ENCODE measurements at regions not wholly inside any gene's neighbourhood (a gene's known extent, or its start where the extent isn't known, plus 50 kb on each side); places are given as distances from the start of the nearest gene placed in this dataset.

DNA sequence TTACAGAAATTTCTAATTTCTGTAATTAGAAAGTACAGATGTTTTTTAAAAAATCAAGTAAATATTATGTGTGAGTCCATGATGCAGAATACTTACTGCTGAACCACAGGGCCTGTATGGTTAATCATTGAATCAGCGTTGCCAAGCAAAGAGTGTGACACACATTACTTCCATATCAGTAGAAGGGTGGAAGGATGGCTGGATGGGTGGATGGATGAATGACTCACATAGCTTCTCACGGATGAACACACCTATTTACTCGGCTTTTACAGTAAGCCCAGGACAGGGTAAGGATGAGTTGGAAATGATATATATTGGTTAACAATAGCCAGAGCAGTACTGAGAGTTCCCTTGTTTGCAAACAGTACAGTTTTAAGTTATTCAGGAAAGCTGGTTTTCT is 495.9 kb upstream of the RBFOX1 start:
- no peak overlapping the region for H3K4me3 ChIP-seq (replicated peaks in 1 of 2; ENCODE audit: low read depth in 2 of 2, low read length in 2 of 2)
- no peak for DNase-seq (ENCODE audit: low read depth in 2 of 2)
- TF ChIP-seq, protein P1, sequence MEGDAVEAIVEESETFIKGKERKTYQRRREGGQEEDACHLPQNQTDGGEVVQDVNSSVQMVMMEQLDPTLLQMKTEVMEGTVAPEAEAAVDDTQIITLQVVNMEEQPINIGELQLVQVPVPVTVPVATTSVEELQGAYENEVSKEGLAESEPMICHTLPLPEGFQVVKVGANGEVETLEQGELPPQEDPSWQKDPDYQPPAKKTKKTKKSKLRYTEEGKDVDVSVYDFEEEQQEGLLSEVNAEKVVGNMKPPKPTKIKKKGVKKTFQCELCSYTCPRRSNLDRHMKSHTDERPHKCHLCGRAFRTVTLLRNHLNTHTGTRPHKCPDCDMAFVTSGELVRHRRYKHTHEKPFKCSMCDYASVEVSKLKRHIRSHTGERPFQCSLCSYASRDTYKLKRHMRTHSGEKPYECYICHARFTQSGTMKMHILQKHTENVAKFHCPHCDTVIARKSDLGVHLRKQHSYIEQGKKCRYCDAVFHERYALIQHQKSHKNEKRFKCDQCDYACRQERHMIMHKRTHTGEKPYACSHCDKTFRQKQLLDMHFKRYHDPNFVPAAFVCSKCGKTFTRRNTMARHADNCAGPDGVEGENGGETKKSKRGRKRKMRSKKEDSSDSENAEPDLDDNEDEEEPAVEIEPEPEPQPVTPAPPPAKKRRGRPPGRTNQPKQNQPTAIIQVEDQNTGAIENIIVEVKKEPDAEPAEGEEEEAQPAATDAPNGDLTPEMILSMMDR (IDR thresholded peaks at IDR 0.05; ENCODE audit: low read depth, low read length) = no peak

DNA sequence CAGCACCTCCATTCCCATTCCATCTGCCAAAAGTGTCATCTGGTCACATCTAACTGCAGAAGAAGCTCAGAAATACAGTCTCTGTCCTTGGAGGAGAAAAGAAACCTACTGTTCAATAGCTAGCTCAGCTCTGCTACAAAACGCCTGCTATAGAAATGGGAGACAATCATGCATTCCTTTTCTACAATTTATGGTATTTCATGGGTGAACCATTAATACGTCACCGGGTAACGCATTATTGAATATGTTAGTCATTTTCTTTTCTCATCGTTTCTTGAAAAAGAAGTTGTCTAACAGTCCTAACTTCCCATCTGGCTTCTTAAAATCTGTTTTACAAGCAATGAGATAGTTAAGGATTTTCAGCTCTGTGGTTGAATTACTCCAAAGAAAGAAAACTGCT is 496.7 kb upstream of the RBFOX1 start:
- no peak for DNase-seq (ENCODE audit: low read depth in 2 of 2)
- TF ChIP-seq, protein P1 (IDR thresholded peaks at IDR 0.05; ENCODE audit: low read depth, low read length) = no peak
- no peak overlapping the region for H3K4me3 ChIP-seq (replicated peaks in 1 of 2; ENCODE audit: low read depth in 2 of 2, low read length in 2 of 2)

DNA sequence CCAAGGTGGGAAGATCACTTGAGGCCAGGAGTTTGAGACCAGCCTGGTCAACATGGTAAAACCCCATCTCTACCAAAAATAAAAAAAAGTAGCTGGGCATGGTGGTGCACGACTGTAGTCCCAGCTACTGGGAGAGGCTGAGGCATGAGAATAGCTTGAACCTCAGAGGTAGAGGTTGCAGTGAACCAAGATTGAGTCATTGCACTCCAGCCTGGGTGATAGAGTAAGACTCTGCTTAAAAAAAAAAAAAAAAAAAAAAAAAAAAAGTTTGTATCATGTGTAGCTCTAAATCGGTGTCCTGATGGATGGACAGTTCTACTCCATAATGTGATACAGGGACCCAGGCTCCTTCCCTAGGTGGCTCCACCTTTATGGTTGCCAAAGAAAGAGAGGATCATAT is 497.1 kb upstream of the RBFOX1 start:
- TF ChIP-seq, protein P1 (IDR thresholded peaks at IDR 0.05; ENCODE audit: low read depth, low read length) = no peak
- H3K4me3 ChIP-seq (replicated peaks in 1 of 2; ENCODE audit: low read depth in 2 of 2, low read length in 2 of 2) = no peak overlapping the region
- no peak for DNase-seq (ENCODE audit: low read depth in 2 of 2)

DNA sequence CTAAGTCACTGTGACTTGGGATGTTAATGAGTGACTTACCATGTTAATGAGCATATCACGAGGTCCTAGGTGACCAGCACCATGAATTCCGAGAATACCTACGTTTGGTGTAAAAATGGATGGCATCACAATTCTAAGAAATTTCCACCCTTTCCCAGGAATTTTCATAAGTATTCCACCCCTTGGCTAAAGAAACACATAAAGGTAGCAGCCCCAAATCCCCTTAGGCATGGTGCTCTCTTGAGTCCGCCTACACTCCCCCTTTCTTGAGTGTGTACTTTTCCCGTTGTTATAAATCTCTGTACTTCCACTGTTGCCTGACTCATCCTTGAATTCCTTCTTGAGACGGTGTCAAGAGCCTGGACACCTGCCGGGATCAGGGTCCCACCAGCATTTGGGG is 504.0 kb upstream of the RBFOX1 start:
- DNase-seq (ENCODE audit: low read depth in 2 of 2) = no peak
- no peak overlapping the region for H3K4me3 ChIP-seq (replicated peaks in 1 of 2; ENCODE audit: low read depth in 2 of 2, low read length in 2 of 2)
- TF ChIP-seq, protein P1 (IDR thresholded peaks at IDR 0.05; ENCODE audit: low read depth, low read length) = no peak

DNA sequence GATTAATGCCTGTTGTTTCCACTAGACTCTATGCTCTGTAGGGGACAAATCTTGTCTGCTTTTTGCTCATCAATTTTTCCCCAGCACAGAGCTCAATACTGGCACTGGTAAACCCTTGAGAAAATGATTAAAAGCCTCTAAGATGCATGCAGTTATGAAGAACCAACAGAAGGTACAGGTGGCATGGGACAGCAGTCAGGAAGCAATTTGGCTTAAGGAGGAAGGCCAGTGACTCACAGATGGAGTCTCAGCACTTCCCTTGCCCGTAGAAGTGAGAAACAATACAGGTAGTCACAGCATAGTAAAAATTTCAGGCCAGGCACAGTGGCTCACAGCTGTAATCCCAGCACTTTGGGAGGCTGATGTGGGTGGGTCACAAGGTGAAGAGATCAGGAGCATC is 504.7 kb upstream of the RBFOX1 start:
- TF ChIP-seq, protein P1 (IDR thresholded peaks at IDR 0.05; ENCODE audit: low read depth, low read length) = no peak
- no peak for DNase-seq (ENCODE audit: low read depth in 2 of 2)
- no peak overlapping the region for H3K4me3 ChIP-seq (replicated peaks in 1 of 2; ENCODE audit: low read depth in 2 of 2, low read length in 2 of 2)

DNA sequence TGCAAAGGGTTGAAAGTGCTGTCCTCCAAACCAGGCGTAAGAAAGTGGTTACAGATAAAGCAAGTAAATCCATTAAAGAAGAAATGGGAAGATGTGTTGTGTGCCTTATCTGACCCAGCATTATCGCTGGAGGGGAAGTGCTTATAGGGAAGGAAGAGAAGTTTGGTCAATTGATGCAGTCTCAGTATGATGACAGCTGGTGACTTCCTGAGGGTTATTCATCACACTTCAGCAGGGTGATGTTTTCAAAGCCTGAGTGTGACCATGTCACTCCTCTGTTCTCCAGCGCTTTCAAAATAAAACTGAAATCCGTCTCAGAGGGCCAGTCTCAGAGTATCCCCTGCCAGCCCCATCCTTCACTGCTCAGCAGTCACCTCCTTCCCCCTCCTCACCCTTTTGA is 505.4 kb upstream of the RBFOX1 start:
- DNase-seq (ENCODE audit: low read depth in 2 of 2) = no peak
- TF ChIP-seq, protein P1 (IDR thresholded peaks at IDR 0.05; ENCODE audit: low read depth, low read length) = no peak
- no peak overlapping the region for H3K4me3 ChIP-seq (replicated peaks in 1 of 2; ENCODE audit: low read depth in 2 of 2, low read length in 2 of 2)

DNA sequence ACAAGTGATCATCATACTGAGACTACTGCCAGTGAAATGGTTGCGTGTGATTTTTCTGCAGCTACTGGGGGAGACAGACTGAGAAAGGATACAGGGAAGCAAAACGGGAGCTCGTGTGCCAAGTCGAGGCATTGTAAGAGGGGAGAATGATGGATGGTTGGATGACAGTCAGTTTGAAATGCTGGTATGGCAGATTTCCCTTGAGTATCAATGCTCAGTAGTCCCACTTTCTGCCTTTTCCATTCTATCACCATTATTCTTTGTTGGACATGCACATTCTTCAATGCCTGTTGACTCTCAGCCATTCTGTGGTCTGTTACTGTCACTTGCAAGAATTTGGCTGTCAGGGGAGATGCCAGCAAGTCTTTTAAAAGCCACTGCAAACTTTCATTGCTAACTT is 510.6 kb upstream of the RBFOX1 start:
- DNase-seq (ENCODE audit: low read depth in 2 of 2) = no peak
- TF ChIP-seq, protein P1 (IDR thresholded peaks at IDR 0.05; ENCODE audit: low read depth, low read length) = no peak
- no peak overlapping the region for H3K4me3 ChIP-seq (replicated peaks in 1 of 2; ENCODE audit: low read depth in 2 of 2, low read length in 2 of 2)
